OCI-LY3 (cell line): ENCODE measurements at regions not wholly inside any gene's neighbourhood (a gene's known extent, or its start where the extent isn't known, plus 50 kb on each side); places are given as distances from the start of the nearest gene placed in this dataset.

Source experiments
- H2AFZ ChIP-seq: fragments of 200-600, 300-600 bp; shearing (Covaris generic); 2 replicates; pipeline ENCODE4 v1.6.0; 2014; ENCODE audit warnings: antibody characterized with exemption, low read depth, low read length
- H3K27ac ChIP-seq: fragments of 200-600, 300-600 bp; sonication (generic); 2 replicates; pipeline ENCODE4 v1.5.1; 2014; ENCODE audit warnings: mild to moderate bottlenecking, low read length, moderate library complexity, mixed read lengths
- H3K27me3 ChIP-seq: fragments of 200-600, 300-600 bp; sonication (generic); 2 replicates; pipeline ENCODE4 v1.6.1; 2014; ENCODE audit warnings: low read depth, low read length, mixed read lengths
- H3K36me3 ChIP-seq: fragments of 200-600, 300-600 bp; sonication (generic); replicated peaks from 2 replicates; pipeline ENCODE3; 2014; ENCODE audit warnings: low read depth, low read length, mixed read lengths
- H3K4me1 ChIP-seq: fragments of 300-600, 200-600 bp; sonication (generic); 2 replicates; pipeline ENCODE4 v1.6.1; 2014; ENCODE audit warnings: low read length, mixed read lengths
- H3K4me2 ChIP-seq: fragments of 200-600, 300-600 bp; sonication (generic); 2 replicates; pipeline ENCODE4 v1.6.1; 2014; ENCODE audit warnings: low read length, mixed read lengths
- H3K4me3 ChIP-seq: fragments of 300-600, 200-600 bp; sonication (generic); 2 replicates; pipeline ENCODE4 v1.5.1; 2014; ENCODE audit warnings: antibody characterized with exemption, mild to moderate bottlenecking, low read length, moderate library complexity
- H3K79me2 ChIP-seq: fragments of 300-600, 200-600 bp; shearing (Covaris generic); 2 replicates; pipeline ENCODE4 v1.6.1; 2014; ENCODE audit warnings: mild to moderate bottlenecking, low read length, mixed read lengths
- H3K9ac ChIP-seq: fragments of 300-600, 200-600 bp; shearing (Covaris generic); 2 replicates; pipeline ENCODE4 v1.6.0; 2014; ENCODE audit warnings: mild to moderate bottlenecking, low read length, moderate library complexity
- H3K9me3 ChIP-seq: fragments of 200-600, 300-600 bp; shearing (Covaris generic); 2 replicates; pipeline ENCODE4 v1.6.1; 2014; ENCODE audit warnings: low read length, mixed read lengths; ENCODE audit not compliant: insufficient read depth
- H4K20me1 ChIP-seq: fragments of 200-600, 300-600 bp; sonication (generic); 2 replicates; pipeline ENCODE4 v1.6.1; 2016; ENCODE audit warnings: low read length, mixed read lengths; ENCODE audit not compliant: insufficient read depth
- EZH2phosphoT487 ChIP-seq: fragments of 200-600 bp; shearing (Covaris generic); IDR thresholded peaks from 2 replicates; pipeline ENCODE4 v1.6.1; 2018; ENCODE audit warnings: antibody characterized with exemption, mixed run types, low read depth
- TF ChIP-seq, protein P1 (sequence below): fragments of 200-600, 300-600 bp; sonication (generic); IDR thresholded peaks from 2 replicates; pipeline ENCODE4 v1.5.1; 2014; ENCODE audit warnings: antibody characterized with exemption, low read length, low read depth

DNA sequence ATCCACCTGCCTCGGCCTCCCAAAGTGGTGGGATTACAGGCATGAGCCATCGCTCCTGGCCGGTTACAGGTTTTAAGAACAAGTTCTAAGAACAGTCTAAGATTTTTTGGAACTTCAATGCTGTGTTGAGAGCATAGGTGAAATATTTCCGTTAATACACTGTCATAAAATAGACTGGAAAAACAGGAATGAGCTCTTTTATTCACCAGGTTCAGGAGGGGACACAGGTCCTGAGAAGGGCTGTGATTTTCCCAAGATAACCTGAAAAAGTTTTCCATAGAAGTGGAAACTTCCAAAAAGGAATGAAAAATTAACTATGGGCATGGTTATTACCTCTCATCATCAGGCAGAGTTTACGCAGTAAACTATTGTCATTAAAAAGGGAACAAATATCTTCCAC, 97.6 kb upstream of the TMEM178A start:
- H3K36me3 ChIP-seq, result no peaks in the 10 kb centered on the region
- no peak overlapping the region for H3K4me3 ChIP-seq
- H3K27ac ChIP-seq, result no peak overlapping the region
- H3K4me1 ChIP-seq, result no peaks in the 10 kb centered on the region
- H3K4me2 ChIP-seq, result no peak overlapping the region
- H3K9me3 ChIP-seq, result 0 out of 2 replicates have a peak, but pooled peaks cover 4% of the 10 kb centered on the region
- no peak overlapping the region for H3K9ac ChIP-seq
- H2AFZ ChIP-seq, result no peak overlapping the region
- TF ChIP-seq EZH2phosphoT487, result no peak
- TF ChIP-seq, protein P1, sequence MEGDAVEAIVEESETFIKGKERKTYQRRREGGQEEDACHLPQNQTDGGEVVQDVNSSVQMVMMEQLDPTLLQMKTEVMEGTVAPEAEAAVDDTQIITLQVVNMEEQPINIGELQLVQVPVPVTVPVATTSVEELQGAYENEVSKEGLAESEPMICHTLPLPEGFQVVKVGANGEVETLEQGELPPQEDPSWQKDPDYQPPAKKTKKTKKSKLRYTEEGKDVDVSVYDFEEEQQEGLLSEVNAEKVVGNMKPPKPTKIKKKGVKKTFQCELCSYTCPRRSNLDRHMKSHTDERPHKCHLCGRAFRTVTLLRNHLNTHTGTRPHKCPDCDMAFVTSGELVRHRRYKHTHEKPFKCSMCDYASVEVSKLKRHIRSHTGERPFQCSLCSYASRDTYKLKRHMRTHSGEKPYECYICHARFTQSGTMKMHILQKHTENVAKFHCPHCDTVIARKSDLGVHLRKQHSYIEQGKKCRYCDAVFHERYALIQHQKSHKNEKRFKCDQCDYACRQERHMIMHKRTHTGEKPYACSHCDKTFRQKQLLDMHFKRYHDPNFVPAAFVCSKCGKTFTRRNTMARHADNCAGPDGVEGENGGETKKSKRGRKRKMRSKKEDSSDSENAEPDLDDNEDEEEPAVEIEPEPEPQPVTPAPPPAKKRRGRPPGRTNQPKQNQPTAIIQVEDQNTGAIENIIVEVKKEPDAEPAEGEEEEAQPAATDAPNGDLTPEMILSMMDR, result no peak
- H3K27me3 ChIP-seq, result peaks cover 13% of the 10 kb centered on the region
- H4K20me1 ChIP-seq, result no peaks in the 10 kb centered on the region
- H3K79me2 ChIP-seq, result no peaks in the 10 kb centered on the region

DNA sequence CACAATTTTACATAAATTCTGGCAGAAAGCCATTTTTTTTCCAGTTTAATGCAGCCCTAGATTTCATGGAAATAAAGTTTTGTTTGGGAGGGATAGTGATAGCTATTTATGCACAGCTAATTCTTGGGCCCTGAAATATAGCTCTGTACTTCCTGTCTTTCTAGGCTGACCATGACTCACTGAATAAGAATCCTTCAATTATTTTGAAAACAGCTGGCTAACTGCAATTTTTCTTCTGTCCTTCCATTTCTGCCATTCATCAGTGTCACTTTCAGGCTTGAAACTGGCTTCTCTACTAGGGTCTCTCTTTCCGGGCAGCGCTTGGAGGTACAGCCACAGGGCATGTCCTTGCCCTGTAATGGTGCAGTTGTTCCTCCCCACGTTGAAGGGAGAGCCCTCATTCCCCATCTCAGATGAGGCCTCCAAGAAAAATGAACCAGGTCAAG, 97.1 kb upstream of the TMEM178A start:
- H3K4me3 ChIP-seq, result no peak overlapping the region
- H3K27me3 ChIP-seq, result peaks cover 13% of the 10 kb centered on the region
- 0 out of 2 replicates have a peak, but pooled peaks cover 4% of the 10 kb centered on the region for H3K9me3 ChIP-seq
- no peaks in the 10 kb centered on the region for H4K20me1 ChIP-seq
- H3K36me3 ChIP-seq, result no peaks in the 10 kb centered on the region
- H3K27ac ChIP-seq, result no peak overlapping the region
- TF ChIP-seq, protein P1, result no peak
- TF ChIP-seq EZH2phosphoT487, result no peak
- H3K4me2 ChIP-seq, result no peak overlapping the region
- no peaks in the 10 kb centered on the region for H3K4me1 ChIP-seq
- H3K79me2 ChIP-seq, result no peaks in the 10 kb centered on the region
- no peak overlapping the region for H2AFZ ChIP-seq
- no peak overlapping the region for H3K9ac ChIP-seq

DNA sequence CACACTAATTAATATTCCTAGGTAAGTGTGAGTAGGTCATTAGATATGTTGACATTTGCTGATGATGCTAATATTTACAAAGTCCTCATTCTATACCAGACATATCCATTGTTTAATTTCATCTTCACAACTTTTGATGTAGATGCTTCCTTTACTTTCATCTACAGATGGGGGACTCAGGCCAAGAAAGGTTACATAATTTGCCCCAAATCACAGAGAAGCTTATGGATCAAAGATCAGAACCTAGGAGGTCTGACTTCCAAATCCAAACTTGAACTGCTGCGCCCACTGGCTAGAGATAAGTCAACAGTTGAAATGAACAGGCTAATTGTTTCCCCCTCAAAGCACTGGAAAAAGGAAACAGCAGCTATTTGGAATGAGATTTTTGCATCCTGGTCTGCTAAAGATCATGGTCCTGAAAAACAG, 95.6 kb upstream of the TMEM178A start:
- no peaks in the 10 kb centered on the region for H3K4me1 ChIP-seq
- no peaks in the 10 kb centered on the region for H3K79me2 ChIP-seq
- H3K4me3 ChIP-seq, result no peak overlapping the region
- H3K36me3 ChIP-seq, result no peaks in the 10 kb centered on the region
- H3K4me2 ChIP-seq, result no peak overlapping the region
- TF ChIP-seq, protein P1, result no peak
- TF ChIP-seq EZH2phosphoT487, result no peak
- H3K27me3 ChIP-seq, result peaks cover 13% of the 10 kb centered on the region
- no peaks in the 10 kb centered on the region for H3K9me3 ChIP-seq
- H3K9ac ChIP-seq, result no peak overlapping the region
- no peak overlapping the region for H2AFZ ChIP-seq
- H4K20me1 ChIP-seq, result no peaks in the 10 kb centered on the region
- H3K27ac ChIP-seq, result no peak overlapping the region

DNA sequence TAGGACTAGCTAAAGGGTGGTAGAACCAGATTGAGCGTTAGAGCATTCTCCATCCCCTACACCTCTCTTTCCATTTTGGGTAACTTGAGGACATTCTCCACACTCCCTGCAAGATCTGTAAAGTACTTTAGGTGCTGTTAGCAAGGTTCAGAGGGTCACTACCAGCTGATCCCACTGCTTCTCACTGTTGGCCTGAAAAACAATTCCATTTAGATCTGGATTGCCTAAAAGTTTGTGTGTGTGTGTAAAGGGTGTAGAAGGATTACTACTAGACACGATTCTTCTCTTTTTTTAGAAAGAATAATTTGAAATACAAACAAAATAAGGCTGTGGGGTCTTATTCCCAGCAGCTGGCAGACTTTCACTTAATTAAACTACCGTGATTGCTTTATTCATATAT, 95.1 kb upstream of the TMEM178A start:
- H4K20me1 ChIP-seq, result no peaks in the 10 kb centered on the region
- no peaks in the 10 kb centered on the region for H3K36me3 ChIP-seq
- no peak overlapping the region for H3K27ac ChIP-seq
- H3K9me3 ChIP-seq, result no peaks in the 10 kb centered on the region
- peaks cover 13% of the 10 kb centered on the region for H3K27me3 ChIP-seq
- H3K9ac ChIP-seq, result no peak overlapping the region
- no peak overlapping the region for H3K4me3 ChIP-seq
- H3K4me1 ChIP-seq, result no peaks in the 10 kb centered on the region
- no peak overlapping the region for H3K4me2 ChIP-seq
- no peak for TF ChIP-seq EZH2phosphoT487
- TF ChIP-seq, protein P1, result no peak
- H3K79me2 ChIP-seq, result no peaks in the 10 kb centered on the region
- H2AFZ ChIP-seq, result no peak overlapping the region
